ENCODE measurements at regions not wholly inside any gene's neighbourhood (a gene's known extent, or its start where the extent isn't known, plus 50 kb on each side); places are given as distances from the start of the nearest gene placed in this dataset.
A peak's percentile ranks its signal among the peaks of the same experiment; 100 is the strongest.

DNA sequence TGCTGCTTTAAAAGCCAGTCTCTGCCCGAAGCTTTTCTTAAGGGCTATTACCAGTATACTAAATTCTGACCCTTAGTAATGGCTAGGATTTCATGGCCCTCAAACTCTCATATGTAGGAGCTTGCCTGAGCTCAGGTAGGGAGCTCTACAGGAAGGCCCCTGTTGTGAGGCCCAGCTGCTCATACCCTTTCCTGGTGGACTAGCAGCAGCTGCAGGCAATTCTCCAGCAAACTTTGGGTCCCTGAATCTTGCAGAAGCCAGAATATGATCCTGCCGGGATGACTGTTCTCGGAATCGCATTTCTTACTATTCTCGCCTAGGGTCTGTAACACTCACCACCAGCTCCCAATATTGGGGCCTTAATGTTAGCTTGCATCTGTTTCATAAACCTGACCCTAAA lies 106.4 kb upstream of the SERTAD2 start:
- TF ChIP-seq, protein P1, sequence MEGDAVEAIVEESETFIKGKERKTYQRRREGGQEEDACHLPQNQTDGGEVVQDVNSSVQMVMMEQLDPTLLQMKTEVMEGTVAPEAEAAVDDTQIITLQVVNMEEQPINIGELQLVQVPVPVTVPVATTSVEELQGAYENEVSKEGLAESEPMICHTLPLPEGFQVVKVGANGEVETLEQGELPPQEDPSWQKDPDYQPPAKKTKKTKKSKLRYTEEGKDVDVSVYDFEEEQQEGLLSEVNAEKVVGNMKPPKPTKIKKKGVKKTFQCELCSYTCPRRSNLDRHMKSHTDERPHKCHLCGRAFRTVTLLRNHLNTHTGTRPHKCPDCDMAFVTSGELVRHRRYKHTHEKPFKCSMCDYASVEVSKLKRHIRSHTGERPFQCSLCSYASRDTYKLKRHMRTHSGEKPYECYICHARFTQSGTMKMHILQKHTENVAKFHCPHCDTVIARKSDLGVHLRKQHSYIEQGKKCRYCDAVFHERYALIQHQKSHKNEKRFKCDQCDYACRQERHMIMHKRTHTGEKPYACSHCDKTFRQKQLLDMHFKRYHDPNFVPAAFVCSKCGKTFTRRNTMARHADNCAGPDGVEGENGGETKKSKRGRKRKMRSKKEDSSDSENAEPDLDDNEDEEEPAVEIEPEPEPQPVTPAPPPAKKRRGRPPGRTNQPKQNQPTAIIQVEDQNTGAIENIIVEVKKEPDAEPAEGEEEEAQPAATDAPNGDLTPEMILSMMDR (IDR thresholded peaks at IDR 0.05), result no peak
- DNase-seq (no peak), ATAC-seq (no peak)
- Histone ChIP-seq H3K9me3 (no peaks in the 10 kb centered on the region), H3K4me3 (no peak overlapping the region), H3K4me1 (ENCODE audit: low read depth) (no peaks in the 10 kb centered on the region), H3K36me3 (ENCODE audit: low read depth) (no peaks in the 10 kb centered on the region)
- intact Hi-C loops (cut with DNase I, micrococcal nuclease), result no loop called here

DNA sequence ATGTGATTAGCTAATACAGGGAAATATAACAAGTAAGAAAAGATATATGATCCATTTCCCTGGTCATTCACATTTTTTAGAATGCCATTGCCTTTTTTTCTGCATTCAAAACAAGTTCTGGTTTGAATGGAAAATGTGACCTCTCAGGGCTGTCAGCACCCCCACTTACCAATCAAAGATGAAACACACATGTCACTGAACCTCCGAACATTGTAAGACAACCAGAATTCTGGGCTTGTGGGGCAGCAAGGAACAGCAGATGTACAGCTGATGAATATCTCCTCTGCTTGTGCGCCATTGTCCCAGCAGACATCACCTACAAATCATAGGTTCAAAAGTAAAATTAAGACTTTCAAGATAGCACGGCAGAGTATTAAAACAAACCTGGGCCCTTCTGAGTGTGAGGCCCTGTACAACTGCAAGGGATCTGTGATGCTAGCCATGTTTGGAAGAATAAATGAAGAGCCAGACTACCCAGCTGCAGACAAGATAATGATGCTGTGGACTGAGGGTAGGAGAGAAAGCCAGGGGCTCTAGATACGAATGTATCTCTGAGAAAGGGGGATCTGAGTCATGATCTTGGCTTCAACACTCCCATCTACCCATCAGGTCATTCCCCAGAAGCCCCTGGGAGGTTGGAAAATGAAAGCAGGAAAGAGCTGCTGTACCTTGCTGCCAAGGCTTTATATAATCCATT lies 108.7 kb upstream of the SERTAD2 start:
- ATAC-seq, result no peak
- Histone ChIP-seq H3K4me1 (ENCODE audit: low read depth) (no peaks in the 10 kb centered on the region), H3K36me3 (ENCODE audit: low read depth) (no peaks in the 10 kb centered on the region), H3K4me3 (no peak overlapping the region), H3K9me3 (no peaks in the 10 kb centered on the region)
- no peak for DNase-seq
- intact Hi-C loops (cut with DNase I, micrococcal nuclease), result no loop called here
- TF ChIP-seq, protein P1 (IDR thresholded peaks at IDR 0.05), result no peak

DNA sequence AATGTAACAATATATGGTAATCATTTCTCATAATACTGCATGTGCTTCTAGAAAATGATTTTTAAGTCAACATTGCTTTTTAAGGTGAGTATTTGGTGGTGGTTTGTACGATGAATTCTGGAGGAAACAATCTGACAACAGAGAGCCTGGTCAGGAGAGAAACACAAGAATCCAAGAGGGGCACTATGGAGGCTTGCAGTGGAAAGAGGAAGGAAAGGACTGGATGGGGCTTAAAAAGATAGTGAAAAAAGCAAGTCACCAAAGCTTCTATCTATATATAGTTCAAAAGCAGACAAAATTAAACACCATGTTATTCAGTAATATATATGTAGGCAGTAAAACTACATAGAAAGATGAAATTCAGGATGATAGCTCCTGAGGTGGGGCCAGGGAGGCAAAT lies 109.4 kb upstream of the SERTAD2 start:
- Histone ChIP-seq H3K4me3 (no peak overlapping the region), H3K4me1 (ENCODE audit: low read depth) (no peaks in the 10 kb centered on the region), H3K36me3 (ENCODE audit: low read depth) (no peaks in the 10 kb centered on the region), H3K9me3 (no peaks in the 10 kb centered on the region)
- TF ChIP-seq, protein P1 (IDR thresholded peaks at IDR 0.05), result no peak
- DNase-seq (no peak), ATAC-seq (no peak)
- intact Hi-C loops (cut with DNase I, micrococcal nuclease), result no loop called here

DNA sequence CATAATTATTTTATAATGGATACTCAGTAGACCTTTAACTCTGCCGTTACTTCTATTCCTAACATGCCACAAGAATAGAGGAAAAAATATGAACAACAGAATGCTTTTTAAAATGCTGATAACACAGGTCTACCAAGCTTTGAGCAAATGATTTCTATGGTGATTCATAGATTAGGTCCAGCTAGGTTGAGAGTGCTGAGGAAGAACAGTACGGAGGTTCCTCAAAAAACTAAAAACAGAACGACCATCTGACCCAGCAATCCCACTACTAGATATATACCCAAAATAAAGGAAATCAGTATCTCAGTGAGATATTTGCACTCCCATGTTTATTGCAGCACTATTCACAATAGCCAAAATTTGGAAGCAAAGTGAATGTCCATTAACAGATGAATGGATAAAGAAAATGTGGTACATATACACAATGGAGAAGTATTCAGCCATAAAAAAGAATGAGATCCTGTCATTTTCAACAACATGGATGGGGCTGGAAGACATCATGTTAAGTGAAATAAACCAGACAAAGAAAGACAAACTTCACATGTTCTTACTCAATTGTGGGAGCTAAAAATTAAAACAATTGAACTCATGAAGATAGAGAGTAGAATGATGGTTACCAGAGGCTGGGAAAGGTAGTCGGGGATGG lies 111.6 kb upstream of the SERTAD2 start:
- TF ChIP-seq, protein P1 (IDR thresholded peaks at IDR 0.05), result no peak
- no peak for ATAC-seq
- DNase-seq, result no peak
- Histone ChIP-seq H3K36me3 (ENCODE audit: low read depth) (no peaks in the 10 kb centered on the region), H3K4me1 (ENCODE audit: low read depth) (peaks cover 11% of the 10 kb centered on the region), H3K9me3 (no peaks in the 10 kb centered on the region), H3K4me3 (no peak overlapping the region)
- intact Hi-C loops (cut with DNase I, micrococcal nuclease), result no loop called here

DNA sequence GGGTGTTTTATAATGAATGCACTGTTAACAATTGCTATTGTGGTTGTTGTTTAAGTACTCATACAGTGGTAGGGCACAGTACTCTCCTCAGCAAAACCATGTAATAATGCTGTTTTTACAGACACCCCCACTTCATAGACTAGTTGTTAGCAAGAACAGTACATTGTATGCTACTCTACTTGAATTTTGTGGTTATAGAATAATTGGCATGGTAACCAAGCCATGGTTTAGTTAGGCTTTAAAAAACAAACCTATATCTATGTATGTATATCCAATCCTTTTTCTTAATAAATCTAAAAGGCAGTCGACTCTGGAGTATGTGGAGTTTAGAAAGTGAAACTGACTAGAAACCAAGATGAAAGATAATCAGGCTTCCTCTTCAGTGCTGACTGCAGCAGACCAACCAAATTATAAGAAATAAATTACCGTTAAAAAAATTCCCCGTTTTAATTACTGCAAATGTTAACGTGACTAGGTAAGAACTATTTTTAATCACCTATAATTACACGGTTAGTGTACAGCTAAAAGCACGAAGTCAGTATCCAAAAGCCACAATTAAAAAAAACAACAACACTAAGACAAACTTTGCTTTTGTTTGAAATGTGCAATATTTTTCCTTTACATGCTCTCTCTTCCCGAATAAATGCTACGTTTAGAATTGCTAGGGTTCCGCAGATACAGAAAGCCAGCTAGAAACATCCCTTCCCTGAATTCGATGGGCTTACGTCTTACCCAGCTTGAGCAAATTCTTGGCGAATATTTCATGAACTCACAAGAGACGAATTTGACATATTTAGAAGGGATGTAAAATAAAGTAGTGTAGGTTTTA lies 113.3 kb upstream of the SERTAD2 start:
- TF ChIP-seq, protein P1 (IDR thresholded peaks at IDR 0.05), result no peak
- DNase-seq (no peak), ATAC-seq (peak; percentile 34)
- intact Hi-C loops (cut with DNase I, micrococcal nuclease), result no loop called here
- Histone ChIP-seq H3K4me3 (no peak overlapping the region), H3K4me1 (ENCODE audit: low read depth) (peaks cover 11% of the 10 kb centered on the region), H3K36me3 (ENCODE audit: low read depth) (no peaks in the 10 kb centered on the region), H3K9me3 (no peaks in the 10 kb centered on the region)

All from mucosa of descending colon (tissue), 3 donors.